ENCODE measurements at regions not wholly inside any gene's neighbourhood (a gene's known extent, or its start where the extent isn't known, plus 50 kb on each side); places are given as distances from the start of the nearest gene placed in this dataset.

DNA sequence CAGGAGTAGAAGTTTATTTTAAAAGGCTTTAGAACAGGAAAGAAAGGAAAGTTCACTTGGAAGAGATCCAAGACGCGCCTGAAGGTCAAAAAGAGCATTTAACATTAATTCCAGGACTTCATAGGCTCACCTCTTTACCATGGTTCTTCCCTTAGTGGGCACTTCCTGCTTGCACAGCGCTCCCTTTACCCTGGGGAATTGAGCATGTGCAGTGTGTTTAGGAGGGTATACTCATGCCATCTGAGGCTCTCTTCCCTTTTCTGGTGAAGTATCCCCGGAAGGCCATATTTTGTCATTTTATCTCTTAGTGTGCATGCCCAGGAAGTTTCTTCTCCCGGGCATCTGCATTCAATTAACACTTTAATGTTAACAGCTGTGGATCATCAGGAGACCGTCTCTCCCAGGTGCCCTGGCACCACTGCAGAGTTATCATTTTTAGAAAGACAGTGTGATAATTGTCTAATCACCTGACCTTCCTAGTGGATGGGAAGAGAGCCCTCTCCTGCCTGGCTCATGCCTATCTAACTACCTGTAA, 66.1 kb upstream of the ABCC4 start:
- Histone ChIP-seq H3K27ac (no peak overlapping the region), H3K4me3 (no peak overlapping the region), H3K27me3 (no peaks in the 10 kb centered on the region), H3K9me3 (ENCODE audit: low read depth) (no peaks in the 10 kb centered on the region), H3K36me3 (no peaks in the 10 kb centered on the region), H3K4me1 (ENCODE audit: low read depth) (no peaks in the 10 kb centered on the region)
- TF ChIP-seq, protein P1, sequence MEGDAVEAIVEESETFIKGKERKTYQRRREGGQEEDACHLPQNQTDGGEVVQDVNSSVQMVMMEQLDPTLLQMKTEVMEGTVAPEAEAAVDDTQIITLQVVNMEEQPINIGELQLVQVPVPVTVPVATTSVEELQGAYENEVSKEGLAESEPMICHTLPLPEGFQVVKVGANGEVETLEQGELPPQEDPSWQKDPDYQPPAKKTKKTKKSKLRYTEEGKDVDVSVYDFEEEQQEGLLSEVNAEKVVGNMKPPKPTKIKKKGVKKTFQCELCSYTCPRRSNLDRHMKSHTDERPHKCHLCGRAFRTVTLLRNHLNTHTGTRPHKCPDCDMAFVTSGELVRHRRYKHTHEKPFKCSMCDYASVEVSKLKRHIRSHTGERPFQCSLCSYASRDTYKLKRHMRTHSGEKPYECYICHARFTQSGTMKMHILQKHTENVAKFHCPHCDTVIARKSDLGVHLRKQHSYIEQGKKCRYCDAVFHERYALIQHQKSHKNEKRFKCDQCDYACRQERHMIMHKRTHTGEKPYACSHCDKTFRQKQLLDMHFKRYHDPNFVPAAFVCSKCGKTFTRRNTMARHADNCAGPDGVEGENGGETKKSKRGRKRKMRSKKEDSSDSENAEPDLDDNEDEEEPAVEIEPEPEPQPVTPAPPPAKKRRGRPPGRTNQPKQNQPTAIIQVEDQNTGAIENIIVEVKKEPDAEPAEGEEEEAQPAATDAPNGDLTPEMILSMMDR (IDR thresholded peaks at IDR 0.05; ENCODE audit: low read depth, low read length) = no peak
- DNase-seq (ENCODE audit: low read depth in 1 of 2, low spot score in 1 of 2) = no peak

DNA sequence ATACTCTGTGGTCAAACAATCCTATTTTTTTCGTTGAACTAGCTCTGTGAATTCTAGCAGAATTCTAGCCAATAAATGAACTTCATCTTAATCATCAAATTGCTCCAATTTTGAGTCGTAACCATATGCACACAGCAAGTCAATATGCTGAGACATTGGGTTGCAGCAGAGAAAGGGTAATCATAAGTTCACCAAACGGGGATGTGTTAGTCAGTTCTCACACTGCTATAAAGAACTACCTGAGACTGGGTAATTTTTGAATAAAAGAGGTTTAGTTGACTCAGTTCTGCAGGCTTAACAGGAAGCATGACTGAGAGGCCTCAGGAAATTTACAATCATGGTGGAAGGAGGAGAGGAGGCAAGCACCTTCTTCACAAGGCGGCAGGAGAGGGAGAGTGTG, 67.7 kb upstream of the ABCC4 start:
- TF ChIP-seq, protein P1 (IDR thresholded peaks at IDR 0.05; ENCODE audit: low read depth, low read length) = no peak
- H3K4me3 ChIP-seq = no peak overlapping the region
- H3K9me3 ChIP-seq (ENCODE audit: low read depth) = no peaks in the 10 kb centered on the region
- no peaks in the 10 kb centered on the region for H3K4me1 ChIP-seq (ENCODE audit: low read depth)
- no peak for DNase-seq (ENCODE audit: low read depth in 1 of 2, low spot score in 1 of 2)
- H3K27me3 ChIP-seq = no peaks in the 10 kb centered on the region
- no peaks in the 10 kb centered on the region for H3K36me3 ChIP-seq
- H3K27ac ChIP-seq = no peak overlapping the region

DNA sequence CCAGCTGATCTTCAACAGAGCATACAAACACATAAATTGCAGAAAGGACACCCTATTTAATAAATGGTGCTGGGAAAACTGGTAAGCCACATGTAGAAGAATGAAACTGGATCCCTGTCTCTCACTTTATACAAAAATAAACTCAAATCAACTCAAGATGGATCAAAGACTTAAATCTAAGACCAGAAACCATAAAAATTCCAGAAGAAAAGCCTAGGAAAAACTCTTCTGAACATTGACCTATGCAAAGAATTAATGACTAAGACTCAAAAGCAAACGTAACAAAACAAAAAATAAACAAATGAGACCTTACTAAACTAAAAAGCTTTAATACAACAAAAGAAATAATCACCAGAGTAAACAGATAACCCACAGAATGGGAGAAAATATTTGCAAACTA, 74.5 kb upstream of the ABCC4 start:
- no peaks in the 10 kb centered on the region for H3K36me3 ChIP-seq
- H3K4me3 ChIP-seq = no peak overlapping the region
- H3K27ac ChIP-seq = no peak overlapping the region
- H3K27me3 ChIP-seq = no peaks in the 10 kb centered on the region
- no peaks in the 10 kb centered on the region for H3K9me3 ChIP-seq (ENCODE audit: low read depth)
- TF ChIP-seq, protein P1 (IDR thresholded peaks at IDR 0.05; ENCODE audit: low read depth, low read length) = no peak
- no peak for DNase-seq (ENCODE audit: low read depth in 1 of 2, low spot score in 1 of 2)
- H3K4me1 ChIP-seq (ENCODE audit: low read depth) = no peaks in the 10 kb centered on the region

DNA sequence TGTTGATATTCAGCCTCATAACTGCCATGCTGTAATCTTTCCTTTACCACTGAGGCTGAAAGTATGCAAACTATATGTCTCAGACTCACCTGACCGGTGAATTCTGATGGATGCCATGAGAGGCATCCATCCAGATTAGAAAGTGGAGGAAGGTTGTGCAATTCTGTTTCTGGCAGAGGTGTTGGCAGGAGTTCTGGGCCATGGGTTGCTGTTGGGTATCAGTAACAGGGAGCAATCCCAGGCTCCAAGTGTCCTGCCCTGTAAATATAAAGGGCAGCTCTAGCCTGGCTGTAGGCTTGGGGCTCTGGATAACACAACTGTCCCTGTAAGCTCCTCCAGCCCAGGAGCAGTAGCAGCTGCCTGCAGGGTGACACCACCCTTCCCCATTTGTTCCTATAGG, 77.4 kb upstream of the ABCC4 start:
- no peak overlapping the region for H3K4me3 ChIP-seq
- TF ChIP-seq, protein P1 (IDR thresholded peaks at IDR 0.05; ENCODE audit: low read depth, low read length) = no peak
- H3K9me3 ChIP-seq (ENCODE audit: low read depth) = no peaks in the 10 kb centered on the region
- no peaks in the 10 kb centered on the region for H3K36me3 ChIP-seq
- no peaks in the 10 kb centered on the region for H3K4me1 ChIP-seq (ENCODE audit: low read depth)
- no peaks in the 10 kb centered on the region for H3K27me3 ChIP-seq
- DNase-seq (ENCODE audit: low read depth in 1 of 2, low spot score in 1 of 2) = no peak
- no peak overlapping the region for H3K27ac ChIP-seq

DNA sequence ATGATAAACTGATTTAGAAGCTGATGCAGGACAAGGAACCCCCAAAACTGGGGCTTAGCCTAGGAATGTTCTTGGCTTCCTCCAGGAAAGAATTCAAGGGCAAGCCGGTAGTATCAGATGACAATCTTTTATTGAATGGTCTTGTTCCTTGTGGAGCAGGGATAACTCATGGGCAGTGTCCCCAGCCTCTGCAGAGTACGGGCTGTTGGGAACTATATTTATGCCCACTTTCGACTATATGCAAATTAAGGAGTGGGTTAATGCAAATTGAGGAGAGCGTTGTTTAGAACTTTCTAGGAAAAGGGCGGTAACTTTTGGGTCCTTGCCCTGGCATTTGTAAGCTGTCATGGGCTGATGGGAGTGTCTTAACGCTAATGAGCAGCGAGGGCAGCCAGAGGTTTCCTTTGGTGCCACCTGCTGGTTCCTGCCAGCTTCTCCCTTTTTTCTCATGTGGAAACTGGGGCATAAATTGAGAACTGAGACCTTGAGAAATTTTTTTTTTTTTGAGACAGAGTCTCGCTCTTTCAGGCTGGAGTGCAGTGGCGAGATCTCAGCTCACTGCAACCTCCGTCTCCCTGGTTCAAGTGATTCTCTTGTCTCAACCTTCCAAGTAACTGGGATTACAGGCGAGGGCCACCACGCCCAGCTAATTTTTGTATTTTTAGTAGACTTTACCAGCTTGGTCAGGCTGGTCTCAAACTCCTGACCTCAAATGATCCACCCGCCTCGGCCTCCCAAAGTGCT, 79.4 kb upstream of the ABCC4 start:
- Histone ChIP-seq H3K27ac (no peak overlapping the region), H3K4me3 (no peak overlapping the region), H3K4me1 (ENCODE audit: low read depth) (no peaks in the 10 kb centered on the region), H3K36me3 (no peaks in the 10 kb centered on the region), H3K9me3 (ENCODE audit: low read depth) (no peaks in the 10 kb centered on the region), H3K27me3 (no peaks in the 10 kb centered on the region)
- DNase-seq (ENCODE audit: low read depth in 1 of 2, low spot score in 1 of 2) = peak; percentile 84 to 90
- TF ChIP-seq, protein P1 (IDR thresholded peaks at IDR 0.05; ENCODE audit: low read depth, low read length) = peak; percentile 86

Measured in cardiac muscle cell (in vitro differentiated cells and primary cell).